HG02763 (cell line): ENCODE measurements at regions not wholly inside any gene's neighbourhood (a gene's known extent, or its start where the extent isn't known, plus 50 kb on each side); places are given as distances from the start of the nearest gene placed in this dataset.
"Not testable (repeated sequence)": the region's sequence is repeated elsewhere in the genome, so short reads cannot be mapped to it uniquely, and the experiment has no call there.

Experiments used
- ATAC-seq: cut with Tn5 transposase; IDR thresholded peaks from one replicate; pipeline ENCODE4 v1.9.1; 2021; ENCODE audit warnings: mild to moderate bottlenecking, moderate library complexity; ENCODE audit not compliant: unreplicated experiment

- ATAC-seq: peak; percentile 76
Observed at GRCh38 chr2:138267161-138267901, 234.2 kb upstream of the SPOPL start.

- ATAC-seq: peak; percentile 35
Observed at GRCh38 chr2:138267902-138268254, 233.7 kb upstream of the SPOPL start.

DNA sequence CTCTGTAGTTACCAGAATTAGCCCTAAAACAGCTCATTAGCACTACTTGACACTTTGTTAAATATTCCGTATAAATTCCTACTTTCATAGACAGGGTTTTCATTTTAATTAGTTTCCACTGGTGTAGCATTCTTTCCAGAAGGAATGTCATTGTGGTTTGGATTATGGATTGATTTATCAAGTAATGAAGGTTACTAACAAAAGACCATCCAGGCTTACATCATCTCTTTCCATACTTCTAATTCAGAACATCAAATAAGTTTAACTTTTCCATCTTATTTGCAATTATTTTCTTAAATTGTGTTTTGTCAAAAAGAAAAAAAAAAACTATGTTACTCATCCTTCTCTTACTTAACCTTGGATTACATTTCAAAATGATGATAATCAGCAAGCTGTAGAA, 231.8 kb upstream of the SPOPL start:
- no peak for ATAC-seq

DNA sequence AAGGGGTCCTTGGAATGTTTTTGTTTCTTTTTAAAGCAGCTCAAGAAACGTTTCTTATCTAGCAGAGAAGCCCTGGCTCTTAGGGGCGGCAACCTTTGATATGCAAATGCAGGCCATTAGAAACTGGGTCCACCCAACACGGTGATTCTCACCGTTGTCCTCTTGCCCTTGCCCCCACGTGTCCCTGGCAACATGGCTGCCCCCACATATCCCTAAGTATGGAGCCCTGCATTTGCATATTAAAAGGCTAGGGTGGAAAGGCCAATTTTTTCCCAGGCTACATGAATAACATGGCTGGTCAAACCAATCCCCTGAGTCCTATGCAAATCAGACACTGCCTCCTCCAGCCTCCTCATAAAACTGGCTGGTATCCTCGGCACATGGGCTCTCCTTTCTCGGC, 230.1 kb upstream of the SPOPL start:
- no peak for ATAC-seq

GRCh38 chr2:138272524-138273195, 228.9 kb upstream of the SPOPL start:
- ATAC-seq: no peak

DNA sequence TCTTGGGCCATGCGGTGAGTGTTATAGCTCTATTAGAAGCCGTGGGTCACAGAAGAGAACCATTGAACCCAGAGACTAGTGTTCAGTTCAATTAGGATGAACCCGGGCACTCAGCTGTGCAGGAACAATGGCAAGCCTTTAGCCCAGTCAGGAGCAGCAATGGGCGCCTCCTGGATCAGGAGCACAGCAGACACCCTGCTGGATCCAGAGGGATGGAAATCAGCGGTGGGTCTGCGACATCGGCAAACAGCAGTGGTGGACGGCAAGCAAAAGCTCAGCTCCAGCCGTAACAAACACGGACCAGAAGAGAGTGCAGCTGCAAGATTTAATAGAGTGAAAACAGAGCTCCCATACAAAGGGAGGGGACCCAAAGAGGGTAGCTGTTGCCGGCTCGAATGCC, 228.3 kb upstream of the SPOPL start:
- not testable (repeated sequence) for ATAC-seq

DNA sequence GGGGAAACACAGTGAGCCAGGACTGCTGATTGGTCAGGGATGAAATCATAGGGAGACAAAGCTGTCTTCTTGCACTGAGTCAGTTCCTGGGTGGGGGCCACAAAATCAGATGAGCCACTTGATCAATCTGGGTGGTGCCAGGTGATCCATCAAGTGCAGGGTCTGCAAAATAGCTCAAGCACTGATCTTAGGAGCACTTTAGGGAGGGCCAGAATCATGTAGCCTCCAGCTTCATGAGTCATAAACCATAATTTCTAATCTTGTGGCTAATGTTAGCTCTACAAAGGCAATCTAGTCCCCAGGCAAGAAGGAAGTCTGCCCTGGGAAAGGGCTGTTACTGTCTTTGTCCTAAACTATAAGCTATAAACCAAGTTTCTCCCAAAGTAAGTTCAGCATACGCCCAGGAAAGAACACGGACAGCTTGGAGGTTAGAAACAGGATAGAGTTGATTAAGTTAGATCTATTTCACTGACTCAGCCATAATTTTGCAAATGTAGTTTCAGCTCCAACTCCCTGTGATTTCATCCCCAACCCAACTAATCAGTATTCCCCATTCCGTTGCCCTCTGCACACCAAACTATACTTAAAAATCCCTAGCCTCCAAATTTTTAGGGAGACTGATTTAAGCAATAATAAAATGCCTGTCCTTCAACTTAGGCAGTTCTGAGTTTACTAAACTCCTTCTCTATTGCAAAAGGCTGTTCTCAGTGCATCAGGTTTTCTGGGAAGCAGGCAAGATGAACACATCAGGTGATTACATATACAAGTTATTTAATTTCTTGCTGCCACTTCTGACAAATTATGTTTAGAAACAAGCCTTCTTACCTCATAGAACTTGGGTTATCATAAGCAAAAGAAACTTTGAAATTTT, 226.9 kb upstream of the SPOPL start:
- ATAC-seq: no peak

GRCh38 chr2:138275292-138275690, 226.3 kb upstream of the SPOPL start:
- no peak for ATAC-seq

DNA sequence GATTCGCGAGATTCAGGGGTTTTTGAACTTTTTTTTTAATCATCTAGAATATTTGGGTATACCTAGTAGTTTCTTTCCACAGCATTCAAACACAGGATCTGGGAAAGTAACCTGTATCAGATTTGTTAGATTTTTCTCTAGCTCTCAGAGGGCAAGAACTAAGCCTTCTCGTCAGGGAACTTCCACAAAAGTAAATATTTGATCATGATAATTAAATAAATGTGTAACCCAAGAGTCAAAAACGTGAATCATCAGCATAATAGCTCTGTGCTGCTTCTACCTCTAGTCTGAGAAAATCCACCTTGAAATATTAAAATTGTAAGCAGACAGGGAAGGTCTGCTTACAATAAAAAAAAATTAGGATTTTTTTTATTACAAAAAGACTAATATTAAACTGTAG, 225.7 kb upstream of the SPOPL start:
- no peak for ATAC-seq

- no peak for ATAC-seq
Observed at GRCh38 chr2:138276339-138276738, 225.2 kb upstream of the SPOPL start.

DNA sequence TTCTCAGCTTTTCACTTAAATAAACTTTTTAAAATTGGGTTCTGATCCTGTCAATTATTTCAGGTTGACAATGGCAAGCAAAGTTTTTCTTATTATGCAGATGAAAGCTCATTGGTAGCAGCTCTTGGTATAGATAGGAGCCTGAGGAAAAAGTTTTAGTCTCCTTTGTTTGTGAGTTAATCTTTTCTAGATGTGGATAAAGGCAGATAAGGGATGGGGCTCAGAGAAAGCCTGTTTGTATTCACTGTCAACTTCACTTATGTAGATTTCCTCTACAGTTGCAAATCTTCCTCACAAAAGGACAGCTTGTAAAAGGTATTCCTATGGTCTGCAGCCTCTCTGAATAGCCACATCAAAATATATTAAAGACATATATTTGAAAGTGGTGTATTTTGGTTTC, 224.5 kb upstream of the SPOPL start:
- no peak for ATAC-seq

GRCh38 chr2:138279871-138280270, 221.7 kb upstream of the SPOPL start:
- no peak for ATAC-seq

- ATAC-seq: no peak
Observed at GRCh38 chr2:138280999-138281695, 220.4 kb upstream of the SPOPL start.

DNA sequence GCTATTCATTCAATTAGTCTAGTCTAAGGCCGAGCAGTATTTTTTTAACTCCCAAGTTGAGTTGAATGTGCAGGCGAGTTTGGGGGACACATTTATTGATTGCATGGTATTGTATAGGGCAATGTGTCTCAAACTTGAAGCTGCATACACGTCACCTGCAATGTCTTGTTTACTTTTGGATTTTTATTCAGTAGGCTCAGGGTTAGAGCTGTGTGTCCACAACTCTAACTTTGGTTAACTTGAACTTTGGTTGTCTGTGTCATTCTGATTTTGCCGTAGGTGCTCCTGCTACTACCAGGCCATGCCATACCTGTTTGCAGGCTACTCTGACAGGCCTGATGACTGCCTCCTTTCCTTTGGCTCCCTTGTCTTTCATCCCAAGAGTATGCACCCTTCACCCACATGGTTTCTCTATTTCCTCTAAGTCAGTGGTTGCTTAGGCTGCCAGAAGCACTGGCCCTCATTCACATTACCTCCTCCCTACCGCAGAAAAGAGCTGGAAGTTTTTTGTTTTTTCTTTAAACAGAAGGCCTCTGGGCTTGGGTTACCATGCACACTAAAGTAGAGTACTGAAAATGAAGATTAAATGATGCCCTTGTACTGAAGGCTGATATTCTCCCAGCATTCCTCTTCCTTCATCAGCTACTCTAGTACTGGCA, 219.4 kb upstream of the SPOPL start:
- no peak for ATAC-seq

GRCh38 chr2:138291805-138292204, 209.8 kb upstream of the SPOPL start:
- no peak for ATAC-seq

DNA sequence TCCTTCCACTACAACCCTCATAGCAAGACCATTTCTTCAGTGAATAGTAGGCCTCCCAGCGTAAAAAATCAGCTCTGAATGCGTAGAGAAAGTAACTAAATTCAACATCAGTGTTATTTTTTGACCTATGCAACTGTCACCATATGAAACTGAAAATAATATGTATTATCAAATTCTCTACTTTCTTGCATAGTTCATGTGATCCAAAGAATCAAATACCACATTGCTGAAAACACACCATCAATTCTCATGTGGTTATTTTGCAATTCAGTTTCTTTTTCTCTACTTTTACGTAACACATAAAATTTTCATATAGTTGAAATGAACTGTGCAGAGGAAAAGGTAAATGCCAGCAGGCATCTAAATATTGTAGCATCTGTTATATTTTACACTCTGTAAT, 208.5 kb upstream of the SPOPL start:
- ATAC-seq: no peak

- no peak for ATAC-seq
Observed at GRCh38 chr2:138293549-138293948, 208.0 kb upstream of the SPOPL start.

DNA sequence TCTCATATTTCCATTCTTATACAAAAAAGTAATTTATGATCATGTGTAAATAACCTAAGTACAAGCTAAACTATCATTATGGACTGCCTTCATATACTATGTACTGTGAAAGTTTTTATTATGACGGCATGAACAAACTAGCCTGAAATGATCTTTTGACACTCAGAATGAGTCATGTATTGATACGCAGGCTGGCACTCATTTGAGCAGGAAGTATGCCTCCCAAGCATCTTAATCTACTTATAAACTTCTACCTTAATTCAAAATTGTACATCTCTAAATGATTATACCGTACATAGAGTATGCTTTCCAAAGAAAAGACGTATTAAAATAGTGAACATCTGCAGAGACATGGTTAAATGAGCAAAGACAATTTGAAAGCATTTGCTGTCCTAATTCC, 207.1 kb upstream of the SPOPL start:
- no peak for ATAC-seq

DNA sequence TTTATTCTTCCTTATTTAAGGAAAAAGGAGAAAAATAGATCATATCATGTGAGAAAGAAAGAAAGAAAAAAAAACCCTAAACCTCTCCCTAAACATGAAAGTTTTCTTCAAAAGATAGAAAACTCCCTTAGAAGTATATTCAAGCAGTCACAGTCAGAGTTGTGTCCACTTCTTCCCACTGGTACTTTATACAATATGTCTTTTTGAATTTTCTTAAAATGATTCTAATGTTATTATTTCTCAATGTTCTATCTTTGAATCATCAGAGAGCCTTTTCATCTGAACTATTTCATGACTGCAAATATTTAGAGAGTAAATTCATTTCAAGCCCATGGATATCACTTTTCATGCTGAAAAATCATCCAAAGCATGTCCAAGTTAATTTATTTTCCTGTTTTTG, 205.2 kb upstream of the SPOPL start:
- no peak for ATAC-seq

DNA sequence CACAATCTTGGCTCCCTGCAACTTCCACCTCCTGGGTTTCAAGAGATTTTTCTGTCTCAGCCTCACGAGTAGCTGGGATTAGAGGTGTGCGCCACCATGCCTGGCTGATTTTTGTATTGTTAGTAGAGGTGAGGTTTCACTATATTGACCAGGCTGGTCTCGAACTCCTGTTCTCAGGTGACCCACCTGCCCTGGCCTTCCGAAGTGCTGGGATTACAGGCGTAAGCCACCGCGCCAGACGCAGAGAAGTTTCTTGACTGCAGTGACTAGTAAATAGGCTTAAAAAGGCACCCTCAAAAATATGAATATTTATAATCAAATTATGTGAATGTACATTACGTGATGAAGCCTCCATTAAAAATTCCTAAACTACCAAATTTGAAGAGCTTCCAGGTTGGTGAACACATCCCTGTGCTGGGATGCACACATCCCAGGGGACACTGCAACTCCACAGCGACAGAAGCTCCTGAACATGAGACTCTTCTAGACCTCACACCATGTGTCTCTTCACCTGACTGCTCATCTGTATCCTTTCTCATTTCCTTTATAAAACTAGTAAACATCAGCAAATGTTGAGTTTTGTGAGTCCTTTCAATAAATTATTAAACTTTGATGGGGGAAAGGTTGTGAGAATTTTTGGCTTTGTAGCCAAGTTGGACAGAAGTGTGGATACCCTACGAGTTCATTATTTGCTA, 203.3 kb upstream of the SPOPL start:
- ATAC-seq: peak; percentile 58
